Tibial artery (tissue), 4 donors: ENCODE measurements at regions not wholly inside any gene's neighbourhood (a gene's known extent, or its start where the extent isn't known, plus 50 kb on each side); places are given as distances from the start of the nearest gene placed in this dataset.

Experiments used
- DNase-seq, 2 donors: peaks; one replicate each; pipeline ENCODE4 v3.0.0-alpha.2; 2019
- H3K27ac ChIP-seq, 2 donors: fragments of 200-600 bp; sonication (generic) in 1 of 2; 1 replicate in 1 of 2; 2 replicates in 1 of 2; pipeline ENCODE4 v1.5.1; 2018 to 2019; ENCODE audit warnings: mild to moderate bottlenecking in 1 of 2
- H3K27me3 ChIP-seq, 2 donors: fragments of 200-600 bp; sonication (generic) in 1 of 2; one replicate each; pipeline versions ENCODE4 v1.5.1 to v1.6.0; 2016 to 2019
- H3K36me3 ChIP-seq, 3 donors: fragments of 200-600 bp; sonication (generic) in 2 of 3; one replicate each; pipeline ENCODE4 v1.5.1; 2016 to 2019; ENCODE audit warnings: mild to moderate bottlenecking in 2 of 3
- H3K4me1 ChIP-seq, 4 donors: fragments of 200-600 bp; sonication (generic) in 2 of 4; 1 replicate in 3 of 4; 2 replicates in 1 of 4; pipeline ENCODE4 v1.5.1; 2016 to 2019
- H3K4me3 ChIP-seq, 2 donors: fragments of 200-600 bp; sonication (generic) in 1 of 2; 1 replicate in 1 of 2; 2 replicates in 1 of 2; pipeline ENCODE4 v1.5.1; 2018 to 2019; ENCODE audit warnings: mild to moderate bottlenecking in 2 of 2
- H3K9me3 ChIP-seq, 3 donors: fragments of 200-600 bp; sonication (generic) in 1 of 3; one replicate each; pipeline ENCODE4 v1.5.1; 2016 to 2019
- intact Hi-C: fragments of 100-400 bp; cut with DNase I; formaldehyde crosslinking; loops from one replicate; pipeline ENCODE4 v1.15.0; 2023; ENCODE audit warnings: low total_unique reads
- TF ChIP-seq, protein P1 (sequence below), 2 experiments: fragments of 200-600 bp in 1 of 2; fragments of 450-650 bp in 1 of 2; IDR thresholded peaks; one replicate each; pipeline ENCODE4 v1.5.1; 2017 to 2019; ENCODE audit warnings: antibody characterized with exemption in 2 of 2, mild to moderate bottlenecking in 1 of 2, moderate library complexity in 1 of 2

DNA sequence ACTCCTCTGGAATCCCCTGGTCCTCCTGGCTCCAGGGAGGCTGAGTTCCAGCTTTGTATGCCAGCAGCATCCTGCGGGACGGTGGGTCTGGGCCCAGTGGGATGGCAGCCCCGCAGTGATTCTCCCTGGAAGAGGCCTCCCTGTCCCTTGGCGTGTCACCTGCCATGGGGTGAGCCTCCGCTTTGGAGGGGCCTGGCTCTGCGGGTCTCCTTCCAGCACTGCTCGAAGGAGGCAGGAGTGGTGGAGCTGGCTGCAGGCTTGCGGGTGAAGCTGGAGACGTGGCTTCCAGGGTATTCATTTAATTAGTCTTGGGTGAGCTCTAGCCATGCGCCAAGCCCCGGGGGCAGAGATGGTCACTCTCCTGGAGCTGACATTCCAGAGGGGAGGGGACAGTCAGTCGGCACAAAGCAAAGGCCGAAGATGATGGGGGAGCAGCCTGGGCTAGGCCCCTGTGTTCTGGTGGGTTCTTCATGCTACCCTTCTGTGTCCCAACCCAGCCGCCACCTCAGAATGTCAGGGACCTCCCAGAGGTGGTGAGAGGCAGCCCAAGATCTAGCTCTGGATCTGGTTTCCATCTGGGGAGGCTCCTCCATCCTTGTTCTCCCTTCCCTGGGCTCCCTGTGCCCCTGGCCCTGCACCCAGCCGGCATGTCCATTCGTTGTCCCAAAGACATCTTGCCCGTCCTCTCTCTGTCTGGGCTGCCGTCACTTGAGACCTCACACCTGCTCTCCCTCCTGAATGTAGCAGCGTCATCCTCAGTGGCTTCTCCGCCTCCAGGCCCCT, 1332.5 kb downstream of the BRD1 start:
- H3K4me3 ChIP-seq = no peak overlapping the region
- H3K27ac ChIP-seq = no peak overlapping the region
- H3K27me3 ChIP-seq = peaks cover 0 to 70% of the 10 kb centered on the region in 2 donors
- peak in 1 of 2 donors; percentile 54 for DNase-seq
- no peaks in the 10 kb centered on the region for H3K36me3 ChIP-seq
- TF ChIP-seq, protein P1, sequence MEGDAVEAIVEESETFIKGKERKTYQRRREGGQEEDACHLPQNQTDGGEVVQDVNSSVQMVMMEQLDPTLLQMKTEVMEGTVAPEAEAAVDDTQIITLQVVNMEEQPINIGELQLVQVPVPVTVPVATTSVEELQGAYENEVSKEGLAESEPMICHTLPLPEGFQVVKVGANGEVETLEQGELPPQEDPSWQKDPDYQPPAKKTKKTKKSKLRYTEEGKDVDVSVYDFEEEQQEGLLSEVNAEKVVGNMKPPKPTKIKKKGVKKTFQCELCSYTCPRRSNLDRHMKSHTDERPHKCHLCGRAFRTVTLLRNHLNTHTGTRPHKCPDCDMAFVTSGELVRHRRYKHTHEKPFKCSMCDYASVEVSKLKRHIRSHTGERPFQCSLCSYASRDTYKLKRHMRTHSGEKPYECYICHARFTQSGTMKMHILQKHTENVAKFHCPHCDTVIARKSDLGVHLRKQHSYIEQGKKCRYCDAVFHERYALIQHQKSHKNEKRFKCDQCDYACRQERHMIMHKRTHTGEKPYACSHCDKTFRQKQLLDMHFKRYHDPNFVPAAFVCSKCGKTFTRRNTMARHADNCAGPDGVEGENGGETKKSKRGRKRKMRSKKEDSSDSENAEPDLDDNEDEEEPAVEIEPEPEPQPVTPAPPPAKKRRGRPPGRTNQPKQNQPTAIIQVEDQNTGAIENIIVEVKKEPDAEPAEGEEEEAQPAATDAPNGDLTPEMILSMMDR (IDR thresholded peaks at IDR 0.05) = no peak
- H3K9me3 ChIP-seq = no peaks in the 10 kb centered on the region
- intact Hi-C loops = no loop called here
- peaks cover 0 to 6% (median 3%) of the 10 kb centered on the region in 4 donors for H3K4me1 ChIP-seq

DNA sequence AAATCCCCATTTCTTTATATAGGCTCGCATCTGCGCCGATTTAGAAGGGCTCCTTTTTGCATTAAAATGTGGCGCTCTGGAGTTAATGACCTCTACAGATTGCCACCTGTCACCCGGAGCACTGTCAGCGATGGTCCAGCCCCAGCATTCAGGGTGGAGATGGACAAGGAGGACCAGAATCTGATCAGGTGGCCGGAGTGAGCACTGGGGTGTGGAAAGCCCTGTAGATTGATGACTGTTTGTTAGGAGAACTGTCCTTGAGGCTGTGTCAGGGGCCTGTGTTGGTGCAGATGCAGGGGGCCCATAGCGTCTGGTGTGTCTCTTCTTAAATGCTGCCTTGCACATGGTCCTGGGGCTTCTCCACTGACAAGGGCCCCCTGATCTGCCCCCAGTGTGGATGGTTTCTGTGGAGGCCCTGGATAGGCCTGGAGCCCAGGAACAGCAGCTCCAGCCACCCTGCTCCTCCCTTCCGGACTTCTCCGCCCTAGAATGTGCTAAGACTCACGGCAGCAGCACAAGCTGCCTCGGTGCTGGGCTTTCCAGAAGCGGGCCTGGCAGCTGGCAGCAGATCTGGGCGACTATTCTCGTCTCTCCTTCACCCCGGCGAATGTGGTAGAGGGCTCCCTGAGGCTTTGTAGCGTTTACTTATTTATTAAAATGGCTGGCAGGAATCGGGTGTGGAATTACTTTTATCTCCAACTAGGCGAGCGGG, 1333.3 kb downstream of the BRD1 start:
- intact Hi-C loops = no loop called here
- peak in 1 of 2 donors; percentile 59 for DNase-seq

DNA sequence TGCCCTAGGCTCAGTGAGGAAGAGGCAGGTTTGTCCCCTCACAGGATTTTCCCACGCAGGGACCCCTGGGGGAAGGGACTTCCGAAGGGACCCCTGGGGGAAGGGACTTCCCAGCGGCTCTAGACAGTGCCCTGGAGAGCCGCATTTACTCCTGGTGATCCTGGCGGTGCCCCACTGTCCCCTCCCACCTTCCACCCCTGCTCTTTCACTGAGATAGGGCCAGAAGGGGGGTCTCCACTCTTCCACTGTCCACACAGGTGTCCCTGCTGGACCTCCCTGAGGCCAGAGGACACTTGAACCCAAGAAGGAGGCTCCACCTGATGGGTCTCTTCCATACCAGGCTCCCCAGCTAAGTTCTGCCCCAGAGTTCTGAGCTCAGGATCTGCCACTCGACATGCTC, 1333.9 kb downstream of the BRD1 start:
- TF ChIP-seq, protein P1 (IDR thresholded peaks at IDR 0.05) = no peak
- Histone ChIP-seq H3K36me3 (no peaks in the 10 kb centered on the region), H3K4me1 (peaks cover 0 to 14% (median 10%) of the 10 kb centered on the region in 4 donors), H3K27me3 (peaks cover 0 to 69% of the 10 kb centered on the region in 2 donors), H3K9me3 (no peaks in the 10 kb centered on the region), H3K27ac (no peak overlapping the region), H3K4me3 (no peak overlapping the region)
- peak in 1 of 2 donors; percentile 28 for DNase-seq
- intact Hi-C loops = no loop called here

More for the DNA sequence above, 1333.3 kb downstream of the BRD1 start:
- no peaks in the 10 kb centered on the region for H3K9me3 ChIP-seq
- H3K27me3 ChIP-seq = peaks cover 0 to 70% of the 10 kb centered on the region in 2 donors
- no peak overlapping the region for H3K4me3 ChIP-seq
- H3K27ac ChIP-seq = no peak overlapping the region
- H3K4me1 ChIP-seq = peaks cover 0 to 13% (median 10%) of the 10 kb centered on the region in 4 donors
- no peaks in the 10 kb centered on the region for H3K36me3 ChIP-seq
- TF ChIP-seq, protein P1 (IDR thresholded peaks at IDR 0.05) = no peak

DNA sequence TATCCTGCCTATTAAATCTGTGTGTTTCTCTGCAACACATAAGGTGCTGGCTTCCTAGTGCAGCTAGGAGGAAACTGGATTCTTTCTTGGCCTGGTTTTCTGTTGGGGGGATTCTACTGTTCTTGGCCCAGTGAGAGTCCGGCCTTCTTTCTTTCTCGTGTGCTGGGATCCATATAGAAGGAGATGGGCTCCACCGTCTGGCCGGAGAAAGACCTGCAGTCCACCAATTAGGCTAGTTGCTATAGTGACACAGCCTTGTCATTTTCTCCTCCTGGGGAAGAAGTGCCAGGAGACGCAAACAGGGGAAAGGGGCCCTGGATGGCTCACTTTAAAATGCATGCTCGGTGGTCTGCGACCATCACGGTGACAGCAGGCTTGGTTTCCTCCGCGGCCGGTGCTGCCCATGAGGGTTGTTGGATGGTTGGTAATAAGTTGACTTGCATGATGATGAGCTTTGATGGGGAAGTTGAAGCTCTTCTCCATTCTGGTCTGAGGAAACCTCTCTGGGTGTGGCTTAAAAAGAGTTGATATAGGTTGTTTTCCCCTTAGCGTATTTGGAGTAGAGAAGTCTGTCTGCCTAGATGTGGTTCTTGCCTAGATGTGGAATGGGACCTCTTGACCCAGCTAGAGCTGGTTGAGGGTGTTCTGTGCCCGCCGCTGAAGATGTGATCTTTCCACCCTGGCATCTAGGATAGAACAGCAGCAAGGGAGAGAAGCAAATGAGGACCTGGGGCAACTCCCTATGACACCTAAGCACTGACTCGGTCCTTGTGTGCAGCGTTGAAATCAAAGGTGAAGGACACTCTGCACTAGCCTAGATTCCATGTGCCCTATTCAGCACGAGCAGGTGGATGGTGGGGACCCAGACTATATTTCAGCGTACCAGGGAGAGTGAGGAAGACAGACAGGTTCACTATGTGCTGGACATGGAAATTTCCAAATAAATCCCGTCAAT, 1335.0 kb downstream of the BRD1 start:
- H3K27me3 ChIP-seq = peaks cover 0 to 78% of the 10 kb centered on the region in 2 donors
- H3K4me1 ChIP-seq = peaks cover 0 to 14% (median 10%) of the 10 kb centered on the region in 4 donors
- TF ChIP-seq, protein P1 (IDR thresholded peaks at IDR 0.05) = peak; percentile 39 to 46
- H3K9me3 ChIP-seq = no peaks in the 10 kb centered on the region
- peak; percentile 57 to 61 for DNase-seq
- H3K4me3 ChIP-seq = no peak overlapping the region
- no peak overlapping the region for H3K27ac ChIP-seq
- no peaks in the 10 kb centered on the region for H3K36me3 ChIP-seq
- intact Hi-C loops = no loop called here

DNA sequence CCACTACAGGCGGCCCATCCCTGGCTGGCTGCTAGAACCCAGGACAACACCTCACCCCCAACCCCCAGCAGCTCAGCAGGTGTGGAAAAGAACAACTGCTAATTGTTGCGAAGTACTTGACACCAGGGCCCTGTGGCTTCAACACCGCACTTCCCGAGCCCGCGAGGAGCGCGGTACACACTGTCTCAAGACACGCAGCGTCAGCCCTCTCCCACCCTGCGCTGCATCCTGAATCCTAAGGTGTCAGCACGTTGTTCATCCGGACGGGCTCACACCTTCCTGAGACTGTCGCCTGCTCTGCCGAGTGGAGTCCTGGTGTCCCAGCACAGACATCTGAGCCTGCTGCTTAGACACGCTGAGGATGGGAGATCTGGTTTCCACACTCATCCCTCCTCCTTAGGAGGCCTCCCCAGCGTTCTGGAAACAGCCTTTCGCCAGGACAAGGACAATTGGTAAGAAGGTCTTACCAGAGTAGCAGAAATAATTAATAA, 1336.2 kb downstream of the BRD1 start:
- DNase-seq = peak in 1 of 2 donors; percentile 46
- H3K36me3 ChIP-seq = no peaks in the 10 kb centered on the region

More for the DNA sequence above, 1336.2 kb downstream of the BRD1 start:
- Histone ChIP-seq H3K4me1 (peaks cover 0 to 10% (median 10%) of the 10 kb centered on the region in 4 donors), H3K9me3 (no peaks in the 10 kb centered on the region), H3K27me3 (peaks cover 0 to 85% of the 10 kb centered on the region in 2 donors), H3K27ac (no peak overlapping the region), H3K4me3 (no peak overlapping the region)
- intact Hi-C loops = no loop called here
- TF ChIP-seq, protein P1 (IDR thresholded peaks at IDR 0.05) = no peak
